ENCODE measurements at regions not wholly inside any gene's neighbourhood (a gene's known extent, or its start where the extent isn't known, plus 50 kb on each side); places are given as distances from the start of the nearest gene placed in this dataset.
"Not testable (repeated sequence)": the region's sequence is repeated elsewhere in the genome, so short reads cannot be mapped to it uniquely, and the experiment has no call there.

- DNase-seq (ENCODE audit: low spot score), result no peak
Measured at GRCh38 chr5:118193194-118193905, 795.0 kb downstream of the DTWD2 start.

- no peak for DNase-seq (ENCODE audit: low spot score)
Measured at GRCh38 chr5:118185018-118185417, 803.3 kb downstream of the DTWD2 start.

GRCh38 chr5:118176146-118176545 is 812.2 kb downstream of the DTWD2 start:
- no peak for DNase-seq (ENCODE audit: low spot score)

DNA sequence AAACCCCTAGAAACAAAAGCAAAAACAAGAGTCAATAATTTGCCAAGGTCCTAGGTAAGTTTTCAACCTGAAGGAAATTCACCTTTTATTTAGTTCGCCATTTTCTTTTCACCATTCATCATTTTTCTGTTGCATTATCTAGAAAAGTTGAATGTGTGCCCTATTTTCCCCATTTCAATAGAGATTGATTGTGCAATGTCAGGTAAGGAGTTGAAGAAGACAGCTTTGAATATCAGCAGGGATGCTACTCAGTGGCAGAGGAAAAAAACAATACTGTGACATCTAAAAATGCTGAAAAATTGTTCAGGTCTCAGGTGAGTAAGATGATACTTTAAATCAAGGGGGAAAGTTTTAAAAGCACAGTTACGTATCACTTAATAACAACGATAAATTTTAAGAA is 813.7 kb downstream of the DTWD2 start:
- no peak for DNase-seq (ENCODE audit: low spot score)

DNA sequence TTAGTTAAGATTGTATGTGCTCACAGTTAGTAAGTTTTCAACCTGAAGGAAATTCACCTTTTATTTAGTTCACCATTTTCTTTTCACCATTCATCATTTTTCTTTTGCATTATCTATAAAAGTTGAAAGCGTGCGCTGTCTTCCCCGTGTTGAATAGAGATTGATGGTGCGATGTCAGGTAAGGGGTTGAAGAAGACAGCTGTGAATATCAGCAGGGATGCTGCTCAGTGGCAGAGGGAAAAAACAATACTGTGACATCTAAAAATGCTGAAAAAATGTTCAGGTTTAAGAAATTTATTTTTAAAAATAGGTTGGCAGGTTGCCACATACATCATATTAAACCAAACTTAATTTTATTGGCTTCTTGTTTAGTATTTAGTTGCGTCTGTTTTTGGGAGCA is 815.0 kb downstream of the DTWD2 start:
- DNase-seq (ENCODE audit: low spot score), result no peak

DNA sequence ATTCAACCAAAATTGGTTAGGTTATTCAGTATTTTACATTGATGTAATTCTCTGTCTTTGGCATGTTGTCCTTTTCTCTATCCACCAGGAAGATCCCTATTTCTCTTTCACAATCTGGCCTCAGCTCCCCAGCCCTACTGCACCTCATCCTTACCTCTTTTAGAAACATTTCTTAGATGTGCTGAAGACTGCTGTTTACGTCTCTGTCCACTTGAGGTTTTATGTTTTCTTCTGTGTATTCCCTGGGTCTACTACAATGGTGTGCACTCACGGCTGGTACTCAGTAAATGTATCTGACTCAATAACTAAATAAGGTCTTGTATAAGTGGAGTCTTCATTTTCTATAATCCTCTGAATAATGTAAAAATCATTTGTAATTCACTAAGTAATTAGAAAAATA is 822.7 kb downstream of the DTWD2 start:
- DNase-seq (ENCODE audit: low spot score), result no peak

GRCh38 chr5:118156181-118156580 is 832.2 kb downstream of the DTWD2 start:
- DNase-seq (ENCODE audit: low spot score), result no peak

DNA sequence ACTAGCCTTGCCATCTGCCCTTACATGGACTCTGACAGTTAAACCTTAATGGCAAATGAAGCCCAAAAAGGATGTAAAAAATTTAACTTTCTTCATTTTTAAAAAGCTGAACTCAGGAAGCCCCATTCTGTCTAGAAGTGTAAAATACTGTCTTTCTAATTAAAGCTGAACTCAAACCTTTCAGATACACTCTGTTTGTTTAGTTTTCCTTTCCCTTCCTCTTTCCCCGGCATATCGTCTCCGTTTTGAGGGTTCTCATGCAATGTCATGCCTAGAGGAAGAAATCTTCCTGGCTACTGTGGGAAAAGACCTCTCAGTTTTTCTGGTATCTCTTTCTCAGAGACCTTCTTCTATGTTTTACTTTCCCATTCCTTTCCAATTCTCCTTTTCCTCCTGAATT is 841.5 kb downstream of the DTWD2 start:
- DNase-seq (ENCODE audit: low spot score), result no peak

DNA sequence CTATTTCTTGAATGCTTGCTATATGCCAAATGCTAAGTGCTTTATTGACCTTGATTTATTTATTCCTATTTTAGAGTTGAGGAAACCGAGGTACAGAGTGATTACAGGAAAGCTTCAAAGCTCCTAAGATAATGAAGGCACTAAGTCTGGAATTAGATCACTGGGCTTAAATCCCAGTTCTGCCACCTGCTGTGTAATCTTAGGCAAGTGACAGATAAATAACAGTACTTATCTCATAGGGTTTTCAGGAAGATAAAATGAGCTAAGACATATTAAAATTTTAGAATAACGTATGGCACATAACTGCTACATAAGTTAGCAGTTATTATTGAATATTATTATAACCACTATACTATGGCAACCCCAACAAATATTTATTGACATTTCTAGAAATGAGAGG is 843.8 kb downstream of the DTWD2 start:
- no peak for DNase-seq (ENCODE audit: low spot score)

GRCh38 chr5:118139361-118139760 is 849.0 kb downstream of the DTWD2 start:
- no peak for DNase-seq (ENCODE audit: low spot score)

- DNase-seq (ENCODE audit: low spot score), result peak; percentile 11
Measured at GRCh38 chr5:118126159-118126558, 862.2 kb downstream of the DTWD2 start.

- no peak for DNase-seq (ENCODE audit: low spot score)
Measured at GRCh38 chr5:118125687-118126086, 862.7 kb downstream of the DTWD2 start.

GRCh38 chr5:118121258-118121657 is 867.1 kb downstream of the DTWD2 start:
- DNase-seq (ENCODE audit: low spot score), result no peak

DNA sequence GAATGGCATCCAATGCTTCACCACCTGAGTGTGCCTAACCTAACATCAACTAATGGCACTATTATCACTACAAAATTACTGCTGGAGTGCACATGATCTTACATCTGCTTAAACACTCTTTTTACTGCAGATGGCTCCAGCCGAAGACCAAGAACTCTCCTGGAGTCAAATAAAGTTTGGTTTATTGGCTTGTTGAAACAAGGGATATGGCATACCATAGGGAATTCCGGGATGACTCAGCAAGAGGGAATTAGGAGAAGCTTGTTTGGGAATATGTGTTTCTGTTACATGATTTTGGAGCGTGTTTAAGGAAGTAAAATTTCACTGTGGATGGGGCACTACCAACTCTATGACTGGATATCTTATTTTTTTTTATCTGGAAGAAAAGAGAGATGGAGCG is 872.6 kb downstream of the DTWD2 start:
- no peak for DNase-seq (ENCODE audit: low spot score)

GRCh38 chr5:118111956-118112355 is 876.4 kb downstream of the DTWD2 start:
- no peak for DNase-seq (ENCODE audit: low spot score)

- DNase-seq (ENCODE audit: low spot score), result not testable (repeated sequence)
Measured at GRCh38 chr5:118107246-118107645, 881.1 kb downstream of the DTWD2 start.

GRCh38 chr5:118098716-118099115 is 889.6 kb downstream of the DTWD2 start:
- DNase-seq (ENCODE audit: low spot score), result no peak

- no peak for DNase-seq (ENCODE audit: low spot score)
Measured at GRCh38 chr5:118095115-118095514, 893.2 kb downstream of the DTWD2 start.

GRCh38 chr5:118088448-118088847 is 899.9 kb downstream of the DTWD2 start:
- no peak for DNase-seq (ENCODE audit: low spot score)

DNA sequence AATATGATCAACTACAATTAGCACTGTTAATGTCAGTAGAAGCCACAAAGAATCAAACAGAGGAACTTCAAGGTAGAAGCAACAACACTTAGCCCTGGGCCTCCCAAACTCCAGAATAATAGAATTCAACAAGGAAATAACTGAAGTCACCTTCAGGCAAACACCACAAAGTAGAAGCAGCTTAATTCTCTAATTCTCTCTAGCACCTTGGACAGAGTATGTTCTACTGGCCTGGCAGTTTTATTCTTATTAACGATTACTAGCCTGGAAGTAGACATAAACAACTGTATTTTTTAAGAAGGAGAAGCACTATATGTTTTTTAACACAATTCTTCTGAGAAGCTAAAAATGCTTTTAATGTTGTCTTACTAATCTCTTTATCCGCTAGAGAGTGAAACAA is 911.9 kb downstream of the DTWD2 start:
- DNase-seq (ENCODE audit: low spot score), result no peak

DNA sequence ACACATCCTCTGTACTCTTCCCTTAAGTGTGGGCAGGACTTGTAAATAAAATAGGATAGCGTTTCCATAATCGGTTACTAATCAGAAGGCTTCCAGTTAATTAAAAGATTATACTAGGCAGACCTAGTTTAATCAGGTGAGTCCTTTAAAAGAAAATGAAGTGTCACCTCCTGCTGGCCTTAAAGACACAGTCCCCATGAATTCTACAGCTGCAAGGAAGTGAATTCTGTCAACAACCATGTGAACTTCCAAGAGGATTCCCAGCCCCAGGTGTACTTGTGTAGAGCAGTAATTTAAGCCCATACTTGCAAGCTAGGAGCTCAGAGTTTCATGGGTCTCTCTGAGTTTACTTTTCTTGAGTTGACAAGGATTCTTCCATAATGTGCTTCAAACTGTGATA is 918.3 kb downstream of the DTWD2 start:
- DNase-seq (ENCODE audit: low spot score), result no peak

DNA sequence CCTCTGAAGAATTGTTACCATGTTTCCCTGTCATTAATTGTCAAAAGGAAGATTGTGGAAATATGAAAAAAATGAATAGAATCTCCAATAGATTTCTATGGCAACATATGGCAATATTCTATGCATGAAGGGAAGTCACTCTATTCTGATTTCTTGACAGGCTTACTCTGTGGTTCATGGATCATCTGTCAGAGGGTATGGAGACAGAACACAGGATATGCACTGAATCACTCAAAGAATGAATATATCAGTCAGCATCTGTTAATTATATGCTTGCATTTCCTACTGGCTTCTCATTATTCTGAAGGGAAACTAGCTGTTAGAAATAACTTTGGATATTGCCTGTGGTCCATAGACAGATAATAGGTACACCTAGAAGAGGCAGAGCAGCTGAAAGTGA is 918.9 kb downstream of the DTWD2 start:
- no peak for DNase-seq (ENCODE audit: low spot score)

DNA sequence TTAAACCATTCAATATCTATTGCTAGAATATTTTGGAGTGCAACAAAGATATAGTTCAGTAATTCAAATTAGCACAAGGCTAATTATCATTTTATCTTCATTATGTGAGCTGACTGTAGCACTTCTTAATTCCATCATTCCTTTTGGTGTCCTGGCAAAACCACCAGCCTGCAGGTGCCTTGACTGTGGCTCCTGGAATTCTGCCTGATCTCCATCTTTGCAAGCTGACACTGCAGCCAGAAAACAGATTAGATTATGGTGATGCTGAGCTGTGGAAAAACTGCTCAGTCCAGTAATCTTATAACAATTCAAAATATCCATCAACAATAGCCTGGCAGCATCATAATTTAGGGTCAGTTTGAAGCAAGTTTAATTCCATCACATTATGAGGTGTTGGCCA is 919.5 kb downstream of the DTWD2 start:
- DNase-seq (ENCODE audit: low spot score), result no peak

- not testable (repeated sequence) for DNase-seq (ENCODE audit: low spot score)
Measured at GRCh38 chr5:118063836-118064235, 924.5 kb downstream of the DTWD2 start.

DNA sequence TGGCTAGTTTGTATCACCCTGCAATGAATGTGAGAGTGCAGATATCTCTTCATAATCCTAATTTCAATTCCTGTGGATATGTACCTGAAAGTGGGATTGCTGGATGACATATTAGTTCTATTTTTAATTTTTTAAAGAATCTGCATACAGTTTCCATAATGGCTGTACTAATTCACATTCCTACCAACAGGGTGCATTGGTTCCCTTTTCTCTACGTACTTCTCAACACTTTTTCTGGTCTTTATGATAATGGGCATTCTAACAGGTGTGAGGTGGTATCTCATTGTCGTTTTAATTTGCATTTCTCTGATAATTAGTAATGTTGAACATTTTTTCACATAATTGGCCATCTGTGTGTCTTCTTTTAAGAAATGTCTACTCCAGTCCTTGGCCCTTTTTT is 927.5 kb downstream of the DTWD2 start:
- no peak for DNase-seq (ENCODE audit: low spot score)
